ENCODE measurements at regions not wholly inside any gene's neighbourhood (a gene's known extent, or its start where the extent isn't known, plus 50 kb on each side); places are given as distances from the start of the nearest gene placed in this dataset.
A peak's percentile ranks its signal among the peaks of the same experiment; 100 is the strongest.

DNA sequence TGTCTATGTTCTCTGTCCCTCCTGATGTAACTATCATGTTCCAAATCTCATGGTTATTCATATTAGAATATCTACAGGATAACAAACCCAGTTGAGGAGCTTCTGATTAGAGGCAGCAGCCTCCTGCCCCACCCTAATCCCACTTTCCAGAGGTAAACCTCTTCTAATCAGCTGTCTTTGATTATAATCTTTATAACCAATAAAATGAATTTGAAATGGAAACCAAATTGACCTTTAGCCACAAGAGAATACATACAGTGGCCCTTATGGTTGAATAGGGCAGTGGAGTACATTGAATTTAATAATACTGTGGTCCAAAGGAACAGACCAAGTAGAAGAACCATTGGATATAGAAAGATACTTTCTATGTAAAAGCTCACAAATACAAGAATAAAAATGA lies 281.3 kb upstream of the UMPS start:
- 0 out of 2 replicates have a peak, but pooled peaks cover 3% of the 10 kb centered on the region for H3K9me3 ChIP-seq
- H3K27me3 ChIP-seq: no peaks in the 10 kb centered on the region
- peaks cover 21% of the 10 kb centered on the region for H3K36me3 ChIP-seq
- no peak for TF ChIP-seq Cebpa-rat (IDR thresholded peaks at IDR 0.05)
- H3K9ac ChIP-seq: no peak overlapping the region
- no peak overlapping the region for H3K4me2 ChIP-seq
- H4K20me1 ChIP-seq: no peaks in the 10 kb centered on the region
- H3K27ac ChIP-seq: no peak overlapping the region
- no peak overlapping the region for H3K4me3 ChIP-seq
- peaks cover 12% of the 10 kb centered on the region for H3K4me1 ChIP-seq

DNA sequence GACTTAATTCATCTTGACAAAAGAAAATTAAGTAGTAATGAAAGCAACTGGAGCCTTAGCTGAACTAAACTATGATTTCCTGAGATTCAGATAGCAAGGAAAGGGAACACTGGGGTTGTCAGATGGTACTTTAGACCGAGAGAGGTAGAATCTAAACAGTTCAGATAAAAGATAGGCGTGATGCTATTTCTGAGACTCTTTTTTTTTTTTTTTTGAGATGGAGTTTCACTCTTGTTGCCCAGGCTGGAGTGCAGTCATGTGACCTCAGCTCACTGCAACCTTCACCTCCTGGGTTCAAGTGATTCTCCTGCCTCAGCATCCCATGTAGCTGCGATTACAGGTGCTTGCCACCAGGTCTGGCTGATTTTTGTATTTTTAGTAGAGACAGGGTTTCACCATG lies 279.9 kb upstream of the UMPS start:
- no peak for TF ChIP-seq Cebpa-rat (IDR thresholded peaks at IDR 0.05)
- Histone ChIP-seq H3K27ac (no peak overlapping the region), H3K4me3 (no peak overlapping the region), H3K9ac (no peak overlapping the region), H4K20me1 (no peaks in the 10 kb centered on the region), H3K36me3 (peaks cover 16% of the 10 kb centered on the region), H3K27me3 (no peaks in the 10 kb centered on the region), H3K9me3 (0 out of 2 replicates have a peak, but pooled peaks cover 3% of the 10 kb centered on the region), H3K4me1 (peaks cover 12% of the 10 kb centered on the region), H3K4me2 (no peak overlapping the region)

DNA sequence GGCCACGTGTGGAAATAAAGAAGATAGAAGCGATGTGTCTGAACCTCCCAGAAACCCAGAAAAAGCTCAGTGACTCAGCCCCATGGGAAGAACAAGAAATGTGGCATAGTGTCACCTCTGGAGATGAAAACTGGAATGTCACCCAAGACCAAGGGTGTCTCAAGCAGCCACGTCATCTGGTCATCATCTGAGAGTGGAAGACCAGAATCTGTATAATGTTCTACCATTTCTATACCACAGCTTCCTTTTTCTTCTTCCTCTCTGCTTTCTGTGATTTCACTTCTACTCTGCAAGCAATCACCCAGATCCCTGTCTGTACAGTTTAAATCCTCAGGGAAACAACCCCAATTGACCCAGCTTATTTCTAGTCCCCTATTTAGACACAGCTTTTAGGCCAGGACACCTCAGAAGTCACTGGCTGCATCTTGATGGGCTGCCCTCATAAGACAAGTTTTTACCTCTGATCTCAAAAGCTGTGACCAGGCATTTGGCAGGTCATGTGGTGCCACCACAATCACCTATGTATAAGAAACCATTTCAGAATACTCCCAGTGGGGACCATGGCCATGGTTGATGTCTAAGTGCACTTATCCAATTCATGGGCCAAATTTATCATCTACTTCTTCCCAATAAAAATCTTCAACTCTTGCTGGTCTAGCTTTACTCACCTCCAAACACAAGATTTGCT lies 278.5 kb upstream of the UMPS start:
- Histone ChIP-seq H3K36me3 (peaks cover 4% of the 10 kb centered on the region), H3K9me3 (0 out of 2 replicates have a peak, but pooled peaks cover 3% of the 10 kb centered on the region), H3K9ac (no peak overlapping the region), H3K4me1 (peaks cover 12% of the 10 kb centered on the region), H3K27me3 (no peaks in the 10 kb centered on the region), H3K4me2 (peak overlapping the region; percentile 49), H3K4me3 (no peak overlapping the region), H4K20me1 (no peaks in the 10 kb centered on the region), H3K27ac (no peak overlapping the region)
- no peak for TF ChIP-seq Cebpa-rat (IDR thresholded peaks at IDR 0.05)

DNA sequence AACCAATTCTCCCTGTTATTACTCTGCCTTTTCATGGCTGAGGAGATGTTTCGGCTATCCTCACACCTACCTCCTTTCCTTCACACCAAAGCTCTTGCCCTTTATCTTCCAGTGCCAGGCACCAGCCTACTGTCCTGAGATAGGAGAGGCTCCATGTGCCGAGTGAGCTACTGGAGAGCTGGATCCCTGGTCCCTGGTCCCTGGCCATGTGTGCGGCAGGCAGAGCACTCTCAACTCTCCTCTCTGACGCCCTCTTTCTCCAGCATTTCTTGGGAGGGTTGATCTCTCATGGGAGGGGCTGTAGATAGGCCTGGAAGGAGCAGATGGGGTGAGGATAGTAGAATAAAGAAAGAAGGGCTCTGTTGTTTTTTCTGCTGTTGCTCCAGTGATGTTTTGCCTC lies 277.1 kb upstream of the UMPS start:
- H3K9me3 ChIP-seq: 0 out of 2 replicates have a peak, but pooled peaks cover 3% of the 10 kb centered on the region
- no peaks in the 10 kb centered on the region for H3K36me3 ChIP-seq
- H3K4me2 ChIP-seq: no peak overlapping the region
- H4K20me1 ChIP-seq: no peaks in the 10 kb centered on the region
- peaks cover 12% of the 10 kb centered on the region for H3K4me1 ChIP-seq
- H3K27ac ChIP-seq: no peak overlapping the region
- H3K9ac ChIP-seq: no peak overlapping the region
- no peak for TF ChIP-seq Cebpa-rat (IDR thresholded peaks at IDR 0.05)
- H3K4me3 ChIP-seq: no peak overlapping the region
- H3K27me3 ChIP-seq: no peaks in the 10 kb centered on the region

DNA sequence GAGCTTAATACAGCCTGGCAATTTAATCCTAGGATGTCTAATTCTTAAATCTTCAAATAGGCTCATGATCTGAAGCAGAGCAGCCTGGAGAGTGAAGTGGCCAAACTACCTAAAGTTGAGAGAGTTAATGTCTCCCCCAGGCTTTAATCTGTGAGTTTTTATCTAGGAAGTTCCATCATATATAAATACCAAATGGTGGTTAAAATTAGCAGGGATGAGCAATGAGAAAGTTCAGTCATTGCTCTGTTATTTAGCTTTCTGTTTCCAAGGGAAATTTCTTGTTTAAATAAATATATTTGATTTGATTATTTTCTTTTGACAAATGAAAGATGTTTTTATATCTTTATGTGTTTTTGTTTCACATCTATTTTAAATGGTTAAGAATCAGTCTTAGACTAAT lies 274.4 kb upstream of the UMPS start:
- no peaks in the 10 kb centered on the region for H3K9me3 ChIP-seq
- no peaks in the 10 kb centered on the region for H3K27me3 ChIP-seq
- peaks cover 12% of the 10 kb centered on the region for H3K4me1 ChIP-seq
- H3K27ac ChIP-seq: no peak overlapping the region
- no peak overlapping the region for H3K4me2 ChIP-seq
- H3K36me3 ChIP-seq: no peaks in the 10 kb centered on the region
- H4K20me1 ChIP-seq: no peaks in the 10 kb centered on the region
- no peak overlapping the region for H3K9ac ChIP-seq
- no peak overlapping the region for H3K4me3 ChIP-seq
- no peak for TF ChIP-seq Cebpa-rat (IDR thresholded peaks at IDR 0.05)

DNA sequence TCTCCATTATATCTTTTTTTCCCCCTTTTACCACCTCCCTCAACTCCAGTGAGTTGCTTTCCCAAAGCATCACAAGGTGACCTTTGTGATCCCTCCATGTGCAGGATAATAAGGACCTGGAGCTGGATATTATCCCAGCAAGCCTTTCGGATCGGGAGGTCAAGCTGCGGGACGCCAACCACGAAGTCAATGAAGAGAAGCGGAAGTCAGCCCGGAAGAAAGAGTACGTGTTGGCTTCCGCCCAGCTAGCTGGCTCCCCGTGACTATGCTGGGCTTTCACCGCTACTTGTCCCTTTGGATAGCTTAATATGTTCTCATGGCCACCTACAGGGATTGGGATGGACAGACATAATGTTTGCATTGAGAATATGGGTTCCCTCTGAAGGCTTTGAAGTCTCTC lies 273.7 kb upstream of the UMPS start:
- peaks cover 8% of the 10 kb centered on the region for H3K4me1 ChIP-seq
- H4K20me1 ChIP-seq: no peaks in the 10 kb centered on the region
- TF ChIP-seq Cebpa-rat (IDR thresholded peaks at IDR 0.05): no peak
- H3K4me2 ChIP-seq: no peak overlapping the region
- H3K9me3 ChIP-seq: no peaks in the 10 kb centered on the region
- no peaks in the 10 kb centered on the region for H3K27me3 ChIP-seq
- no peak overlapping the region for H3K27ac ChIP-seq
- H3K9ac ChIP-seq: no peak overlapping the region
- no peak overlapping the region for H3K4me3 ChIP-seq
- no peaks in the 10 kb centered on the region for H3K36me3 ChIP-seq

DNA sequence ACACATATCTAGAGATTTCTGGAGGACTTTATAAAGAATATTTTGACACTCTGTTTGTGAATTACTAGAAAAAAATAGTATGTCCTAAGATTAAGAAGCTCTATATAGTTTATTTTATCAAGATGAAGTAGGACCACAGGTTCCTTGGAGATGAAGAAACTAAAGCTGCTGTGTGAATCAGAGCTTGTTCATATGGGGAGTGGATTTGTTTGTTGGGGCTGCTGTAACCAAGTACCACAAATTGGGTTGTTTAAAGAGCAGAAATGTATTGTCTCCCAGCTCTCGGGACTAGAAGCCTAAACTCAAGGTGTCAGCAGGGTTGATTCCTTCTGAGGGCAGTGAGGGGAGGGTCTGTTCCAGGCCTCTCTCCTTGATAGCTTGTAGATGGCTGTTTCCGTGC lies 270.6 kb upstream of the UMPS start:
- no peaks in the 10 kb centered on the region for H3K4me1 ChIP-seq
- no peak overlapping the region for H3K27ac ChIP-seq
- H3K9ac ChIP-seq: no peak overlapping the region
- no peaks in the 10 kb centered on the region for H3K9me3 ChIP-seq
- no peaks in the 10 kb centered on the region for H4K20me1 ChIP-seq
- H3K36me3 ChIP-seq: 0 out of 2 replicates have a peak, but pooled peaks cover 5% of the 10 kb centered on the region
- TF ChIP-seq Cebpa-rat (IDR thresholded peaks at IDR 0.05): no peak
- H3K4me3 ChIP-seq: no peak overlapping the region
- H3K4me2 ChIP-seq: no peak overlapping the region
- no peaks in the 10 kb centered on the region for H3K27me3 ChIP-seq

DNA sequence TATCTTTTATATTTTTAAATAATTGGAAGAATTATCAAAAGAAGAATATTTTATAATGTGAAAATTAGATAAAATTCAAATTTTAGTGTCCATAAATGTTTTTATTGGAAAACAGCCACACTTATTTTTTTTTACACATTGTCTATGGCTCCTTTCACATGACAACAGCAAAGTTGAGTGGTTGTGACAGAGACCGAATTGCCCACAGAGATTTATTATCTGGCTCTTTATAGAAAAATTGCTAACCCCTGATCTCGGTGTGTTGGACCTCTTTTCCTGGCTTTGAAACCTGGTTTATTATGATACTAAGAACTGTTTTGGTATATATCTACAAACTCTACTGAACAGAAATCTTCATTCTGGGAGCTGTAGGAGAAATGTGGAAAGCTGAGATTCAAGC lies 269.1 kb upstream of the UMPS start:
- Histone ChIP-seq H3K27me3 (no peaks in the 10 kb centered on the region), H3K27ac (no peak overlapping the region), H3K4me2 (no peak overlapping the region), H3K9me3 (no peaks in the 10 kb centered on the region), H4K20me1 (no peaks in the 10 kb centered on the region), H3K4me3 (no peak overlapping the region), H3K9ac (no peak overlapping the region), H3K36me3 (0 out of 2 replicates have a peak, but pooled peaks cover 5% of the 10 kb centered on the region), H3K4me1 (no peaks in the 10 kb centered on the region)
- no peak for TF ChIP-seq Cebpa-rat (IDR thresholded peaks at IDR 0.05)

DNA sequence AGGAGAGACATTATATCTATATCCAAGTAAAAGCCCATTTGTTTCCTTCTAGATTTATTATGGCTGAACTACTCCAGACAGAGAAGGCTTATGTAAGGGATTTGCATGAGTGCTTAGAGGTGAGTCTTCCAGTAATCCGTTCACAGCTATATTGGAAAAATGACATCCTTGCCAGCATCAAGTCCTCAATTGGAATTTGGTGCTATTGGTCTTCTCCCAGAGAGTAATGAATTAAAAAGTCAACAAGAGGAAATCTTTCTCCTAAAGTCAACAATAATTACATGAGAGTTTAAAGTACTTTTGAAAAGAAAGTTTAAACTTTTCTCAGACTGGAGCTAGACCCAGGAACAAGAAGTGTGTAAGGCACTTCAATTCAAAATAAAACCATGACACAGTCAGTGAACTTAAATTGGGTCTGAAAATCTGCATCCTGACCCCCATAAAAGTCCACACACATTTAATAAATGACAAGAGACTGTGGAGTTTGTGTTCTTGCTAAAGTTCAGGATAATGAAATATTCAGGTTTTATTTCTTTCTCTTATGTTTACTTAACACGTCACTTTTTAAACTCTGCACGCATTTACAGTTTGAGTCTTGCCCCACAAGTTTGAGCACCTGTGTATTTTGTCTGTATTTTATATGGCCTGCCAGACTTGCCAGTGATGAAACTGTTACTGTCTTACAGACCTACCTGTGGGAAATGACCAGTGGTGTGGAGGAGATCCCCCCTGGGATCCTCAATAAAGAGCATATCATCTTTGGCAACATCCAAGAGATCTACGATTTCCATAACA lies 268.2 kb upstream of the UMPS start:
- Histone ChIP-seq H3K27me3 (no peaks in the 10 kb centered on the region), H3K27ac (no peak overlapping the region), H3K4me3 (no peak overlapping the region), H3K9ac (no peak overlapping the region), H3K4me2 (no peak overlapping the region), H3K4me1 (no peaks in the 10 kb centered on the region), H3K36me3 (0 out of 2 replicates have a peak, but pooled peaks cover 5% of the 10 kb centered on the region), H4K20me1 (no peaks in the 10 kb centered on the region), H3K9me3 (no peaks in the 10 kb centered on the region)
- TF ChIP-seq Cebpa-rat (IDR thresholded peaks at IDR 0.05): no peak

DNA sequence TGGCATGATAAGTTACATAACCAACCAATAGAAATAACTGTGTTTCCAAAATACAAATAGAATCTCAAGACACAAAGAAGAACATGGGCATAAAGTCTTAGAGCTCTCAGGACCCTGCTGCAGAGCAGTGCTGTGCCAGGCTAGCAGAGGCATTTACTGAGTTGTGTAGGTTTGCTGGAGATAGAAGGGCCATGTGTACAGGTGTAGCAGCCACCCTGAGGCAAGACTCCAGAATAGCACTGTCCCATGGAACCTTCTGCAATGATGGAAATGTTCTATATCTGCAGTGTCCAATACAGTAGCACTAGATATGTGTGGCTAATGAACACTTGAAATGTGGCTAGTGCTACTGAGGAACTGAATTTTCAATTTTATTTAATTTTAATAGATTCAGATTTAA lies 267.0 kb upstream of the UMPS start:
- Histone ChIP-seq H3K4me1 (no peaks in the 10 kb centered on the region; the same call in 1 of the 2 replicates), H3K9me3 (no peaks in the 10 kb centered on the region), H3K36me3 (0 out of 2 replicates have a peak, but pooled peaks cover 5% of the 10 kb centered on the region), H3K4me2 (no peak overlapping the region), H4K20me1 (no peaks in the 10 kb centered on the region), H3K27me3 (no peaks in the 10 kb centered on the region), H3K9ac (no peak overlapping the region), H3K4me3 (no peak overlapping the region), H3K27ac (no peak overlapping the region)
- no peak for TF ChIP-seq Cebpa-rat (IDR thresholded peaks at IDR 0.05)

Measured in BLaER1 (cell line).